Vagina (tissue), 2 donors: ENCODE measurements at regions not wholly inside any gene's neighbourhood (a gene's known extent, or its start where the extent isn't known, plus 50 kb on each side); places are given as distances from the start of the nearest gene placed in this dataset.

Source experiments
- DNase-seq, 2 donors: peaks; one replicate each; pipeline ENCODE4 v3.0.0-alpha.2; 2017; ENCODE audit errors: extremely low spot score in 2 of 2
- H3K27ac ChIP-seq: fragments of 200-600 bp; sonication (generic); one replicate; pipeline ENCODE4 v1.5.1; 2019
- H3K27me3 ChIP-seq: fragments of 200-600 bp; sonication (generic); one replicate; pipeline ENCODE4 v1.5.1; 2019
- H3K36me3 ChIP-seq, 2 donors: fragments of 200-600 bp; sonication (generic); one replicate each; pipeline ENCODE4 v1.5.1; 2017 to 2019
- H3K4me1 ChIP-seq: fragments of 200-600 bp; sonication (generic); one replicate; pipeline ENCODE4 v1.5.1; 2019
- H3K4me3 ChIP-seq, 2 donors: fragments of 200-600 bp; sonication (generic); 1 replicate in 1 of 2; 2 replicates in 1 of 2; pipeline ENCODE4 v1.5.1; 2016 to 2019
- H3K9me3 ChIP-seq: fragments of 200-600 bp; sonication (generic); one replicate; pipeline ENCODE4 v1.5.1; 2019
- POLR2A ChIP-seq, 2 donors: fragments of 450-650 bp; IDR thresholded peaks; one replicate each; pipeline ENCODE4 v1.6.1; 2017; ENCODE audit warnings: antibody characterized with exemption in 2 of 2, mild to moderate bottlenecking in 2 of 2, moderate library complexity in 2 of 2
- POLR2AphosphoS5 ChIP-seq, 2 donors: sonication (generic); formaldehyde crosslinking; IDR thresholded peaks; one replicate each; pipeline ENCODE4 v1.9.0; 2017; ENCODE audit warnings: antibody characterized with exemption in 2 of 2, mild to moderate bottlenecking in 2 of 2, low read depth in 1 of 2; ENCODE audit not compliant: insufficient read depth in 1 of 2
- intact Hi-C: fragments of 100-400 bp; cut with DNase I; formaldehyde crosslinking; loops from one replicate; pipeline ENCODE4 v1.15.1; 2023
- TF ChIP-seq, protein P1 (sequence below), 3 experiments: fragments of 450-650 bp in 2 of 3; fragments of 200-600 bp in 1 of 3; sonication (generic) in 1 of 3; IDR thresholded peaks; one replicate each; pipeline ENCODE4 v1.5.1; 2017 to 2019; ENCODE audit warnings: antibody characterized with exemption in 3 of 3, mild to moderate bottlenecking in 2 of 3, moderate library complexity in 2 of 3

GRCh38 chr4:20326977-20327376 is 75.3 kb downstream of the SLIT2 start:
- TF ChIP-seq, protein P1, sequence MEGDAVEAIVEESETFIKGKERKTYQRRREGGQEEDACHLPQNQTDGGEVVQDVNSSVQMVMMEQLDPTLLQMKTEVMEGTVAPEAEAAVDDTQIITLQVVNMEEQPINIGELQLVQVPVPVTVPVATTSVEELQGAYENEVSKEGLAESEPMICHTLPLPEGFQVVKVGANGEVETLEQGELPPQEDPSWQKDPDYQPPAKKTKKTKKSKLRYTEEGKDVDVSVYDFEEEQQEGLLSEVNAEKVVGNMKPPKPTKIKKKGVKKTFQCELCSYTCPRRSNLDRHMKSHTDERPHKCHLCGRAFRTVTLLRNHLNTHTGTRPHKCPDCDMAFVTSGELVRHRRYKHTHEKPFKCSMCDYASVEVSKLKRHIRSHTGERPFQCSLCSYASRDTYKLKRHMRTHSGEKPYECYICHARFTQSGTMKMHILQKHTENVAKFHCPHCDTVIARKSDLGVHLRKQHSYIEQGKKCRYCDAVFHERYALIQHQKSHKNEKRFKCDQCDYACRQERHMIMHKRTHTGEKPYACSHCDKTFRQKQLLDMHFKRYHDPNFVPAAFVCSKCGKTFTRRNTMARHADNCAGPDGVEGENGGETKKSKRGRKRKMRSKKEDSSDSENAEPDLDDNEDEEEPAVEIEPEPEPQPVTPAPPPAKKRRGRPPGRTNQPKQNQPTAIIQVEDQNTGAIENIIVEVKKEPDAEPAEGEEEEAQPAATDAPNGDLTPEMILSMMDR (IDR thresholded peaks at IDR 0.05): no peak
- TF ChIP-seq POLR2AphosphoS5 (IDR thresholded peaks at IDR 0.05; ENCODE audit: insufficient read depth in 1 of 2, low read depth in 1 of 2): no peak
- no peak overlapping the region for H3K4me3 ChIP-seq
- intact Hi-C loops: no loop called here
- DNase-seq: no peak
- no peaks in the 10 kb centered on the region for H3K36me3 ChIP-seq
- H3K27ac ChIP-seq: no peak overlapping the region
- H3K4me1 ChIP-seq: peaks cover 13% of the 10 kb centered on the region
- no peaks in the 10 kb centered on the region for H3K27me3 ChIP-seq
- no peaks in the 10 kb centered on the region for H3K9me3 ChIP-seq

- H3K27ac ChIP-seq: no peak overlapping the region
- no peaks in the 10 kb centered on the region for H3K36me3 ChIP-seq
- H3K27me3 ChIP-seq: no peaks in the 10 kb centered on the region
- H3K4me3 ChIP-seq: no peak overlapping the region
- intact Hi-C loops: no loop called here
- no peak for DNase-seq
- no peaks in the 10 kb centered on the region for H3K9me3 ChIP-seq
- TF ChIP-seq POLR2AphosphoS5 (IDR thresholded peaks at IDR 0.05; ENCODE audit: insufficient read depth in 1 of 2, low read depth in 1 of 2): no peak
- TF ChIP-seq, protein P1 (IDR thresholded peaks at IDR 0.05): no peak
- no peak for TF ChIP-seq POLR2A (IDR thresholded peaks at IDR 0.05)
- H3K4me1 ChIP-seq: peaks cover 13% of the 10 kb centered on the region
These were observed 76.1 kb downstream of the SLIT2 start for GRCh38 chr4:20327808-20328207.

DNA sequence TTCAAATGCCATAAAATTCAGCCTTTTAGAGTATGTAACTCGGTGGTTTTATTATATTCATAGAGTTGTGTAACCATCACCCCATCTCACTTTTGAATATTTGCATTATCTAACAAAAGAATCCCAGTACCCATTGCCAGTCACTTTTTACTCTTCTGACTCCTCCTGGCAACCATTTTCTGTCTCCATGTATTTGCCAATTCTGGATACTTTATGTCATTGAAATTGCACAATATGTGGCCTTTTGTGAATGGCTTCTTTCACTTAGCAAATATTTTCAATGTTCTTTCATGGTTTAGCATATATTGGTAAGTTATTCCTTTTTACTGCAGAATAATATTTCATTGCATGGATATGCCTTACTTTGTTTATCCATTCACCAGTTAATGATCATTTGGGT is 79.9 kb downstream of the SLIT2 start:
- Histone ChIP-seq H3K4me3 (no peak overlapping the region), H3K4me1 (no peaks in the 10 kb centered on the region), H3K27ac (no peak overlapping the region), H3K9me3 (no peaks in the 10 kb centered on the region), H3K27me3 (no peaks in the 10 kb centered on the region), H3K36me3 (no peaks in the 10 kb centered on the region)
- no peak for DNase-seq
- intact Hi-C loops: no loop called here
- TF ChIP-seq POLR2AphosphoS5 (IDR thresholded peaks at IDR 0.05; ENCODE audit: insufficient read depth in 1 of 2, low read depth in 1 of 2) (no peak), POLR2A (IDR thresholded peaks at IDR 0.05) (no peak)
- TF ChIP-seq, protein P1 (IDR thresholded peaks at IDR 0.05): no peak

GRCh38 chr4:20333141-20333715 is 81.5 kb downstream of the SLIT2 start:
- H3K4me3 ChIP-seq: no peak overlapping the region
- H3K27ac ChIP-seq: no peak overlapping the region
- no peak for TF ChIP-seq POLR2AphosphoS5 (IDR thresholded peaks at IDR 0.05; ENCODE audit: insufficient read depth in 1 of 2, low read depth in 1 of 2)
- TF ChIP-seq POLR2A (IDR thresholded peaks at IDR 0.05): no peak
- TF ChIP-seq, protein P1 (IDR thresholded peaks at IDR 0.05): no peak
- no peaks in the 10 kb centered on the region for H3K9me3 ChIP-seq
- H3K36me3 ChIP-seq: no peaks in the 10 kb centered on the region
- DNase-seq: no peak
- H3K27me3 ChIP-seq: no peaks in the 10 kb centered on the region
- H3K4me1 ChIP-seq: no peaks in the 10 kb centered on the region
- intact Hi-C loops: no loop called here

DNA sequence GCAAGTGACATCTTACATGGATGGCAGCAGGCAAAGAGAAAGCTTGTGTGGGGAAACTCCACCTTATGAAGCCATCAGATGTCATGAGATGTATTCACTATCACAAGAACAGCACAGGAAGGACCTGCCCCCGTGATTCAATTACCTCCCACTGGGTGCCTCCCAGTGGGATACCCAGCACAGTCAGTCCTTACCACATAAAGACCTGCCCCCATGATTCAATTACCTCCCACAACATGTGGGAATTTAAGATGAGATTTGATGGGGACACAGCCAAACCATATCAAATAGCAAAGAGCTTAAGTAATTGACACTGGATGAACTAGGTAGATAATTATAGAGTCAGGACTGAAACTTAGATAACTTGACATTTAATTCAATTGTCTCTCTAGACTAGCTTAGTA is 85.6 kb downstream of the SLIT2 start:
- H3K4me1 ChIP-seq: no peaks in the 10 kb centered on the region
- TF ChIP-seq, protein P1 (IDR thresholded peaks at IDR 0.05): no peak
- TF ChIP-seq POLR2AphosphoS5 (IDR thresholded peaks at IDR 0.05; ENCODE audit: insufficient read depth in 1 of 2, low read depth in 1 of 2) (no peak), POLR2A (IDR thresholded peaks at IDR 0.05) (no peak)
- H3K27ac ChIP-seq: no peak overlapping the region
- intact Hi-C loops: no loop called here
- no peak overlapping the region for H3K4me3 ChIP-seq
- DNase-seq: no peak
- no peaks in the 10 kb centered on the region for H3K27me3 ChIP-seq
- no peaks in the 10 kb centered on the region for H3K9me3 ChIP-seq
- no peaks in the 10 kb centered on the region for H3K36me3 ChIP-seq
